ENCODE measurements at regions not wholly inside any gene's neighbourhood (a gene's known extent, or its start where the extent isn't known, plus 50 kb on each side); places are given as distances from the start of the nearest gene placed in this dataset.

- H3K36me3 ChIP-seq (ENCODE audit: control insufficient read depth in 4 of 4, insufficient read depth in 3 of 4, low read depth in 1 of 4, low read length in 3 of 4): no peaks in the 10 kb centered on the region
- no peak for DNase-seq (ENCODE audit: low spot score)
- no peak for TF ChIP-seq HNF4A (conservative IDR thresholded peaks at IDR 0.05)
- TF ChIP-seq SP1 (IDR thresholded peaks at IDR 0.05): no peak
- no peak for TF ChIP-seq ZBTB33 (IDR thresholded peaks at IDR 0.05)
- no peak for TF ChIP-seq TAF1 (conservative IDR thresholded peaks at IDR 0.05)
- TF ChIP-seq YY1 (IDR thresholded peaks at IDR 0.05): no peak
- no peak for TF ChIP-seq ATF3 (IDR thresholded peaks at IDR 0.05)
- no peak for TF ChIP-seq HNF4G (IDR thresholded peaks at IDR 0.05)
- TF ChIP-seq FOXA2 (IDR thresholded peaks at IDR 0.05): no peak
- no peak for TF ChIP-seq MAX (IDR thresholded peaks at IDR 0.05)
- no peak for TF ChIP-seq GABPA (IDR thresholded peaks at IDR 0.05 in 1 of 2, conservative IDR thresholded peaks at IDR 0.05 in 1 of 2)
- TF ChIP-seq EGR1 (IDR thresholded peaks at IDR 0.05; ENCODE audit: low read depth in 2 of 2): no peak
- TF ChIP-seq FOXA1 (IDR thresholded peaks at IDR 0.05): no peak
- TF ChIP-seq RAD21 (IDR thresholded peaks at IDR 0.05): no peak
- no peak for TF ChIP-seq JUND (IDR thresholded peaks at IDR 0.05)
- TF ChIP-seq RXRA (IDR thresholded peaks at IDR 0.05): no peak
- no peak for TF ChIP-seq CTCF (IDR thresholded peaks at IDR 0.05; ENCODE audit: low read depth, low read length, missing input control)
- no peak for TF ChIP-seq NR2F2 (IDR thresholded peaks at IDR 0.05)
- no peak for TF ChIP-seq REST (IDR thresholded peaks at IDR 0.05)
- no peaks in the 10 kb centered on the region for H3K4me1 ChIP-seq (ENCODE audit: control insufficient read depth in 4 of 4, insufficient read depth in 4 of 4, low read length in 3 of 4)
- peaks cover 0 to 3% (median 0%) of the 10 kb centered on the region in 4 donors for H3K27me3 ChIP-seq (ENCODE audit: control insufficient read depth in 4 of 4, insufficient read depth in 4 of 4, low read length in 3 of 4)
- WGBS: 48% methylated on average over 2 of the region's 2 CpGs
- no peak overlapping the region for H3K27ac ChIP-seq (ENCODE audit: low read depth in 1 of 2, low read length in 2 of 2)
- no peaks in the 10 kb centered on the region for H3K9me3 ChIP-seq (ENCODE audit: control insufficient read depth in 4 of 4, low read length in 3 of 4)
- H3K9ac ChIP-seq (ENCODE audit: low read depth in 1 of 2, low read length in 2 of 2): no peak overlapping the region
- no peak overlapping the region for H3K4me3 ChIP-seq (ENCODE audit: low read depth in 1 of 3, low read length in 3 of 3)
These were observed 225.7 kb downstream of the ARL6IP6 start for GRCh38 chr2:152944099-152944498.

Data from liver (tissue), 8 donors.